ENCODE measurements at regions not wholly inside any gene's neighbourhood (a gene's known extent, or its start where the extent isn't known, plus 50 kb on each side); places are given as distances from the start of the nearest gene placed in this dataset.

GRCh38 chr19:28642787-28643683, 569.9 kb downstream of the UQCRFS1 start:
- POLR2A ChIA-PET, result interaction anchor here (0.6 kb wide), 1 partner anchor 62 kb away, joined by 3 read pairs; no protein-coding TSS in a partner anchor
- CTCF ChIA-PET, result interaction anchor here (0.8 to 1.8 kb wide), 4 partner anchors 9 to 67 kb away, joined by 3 to 8 read pairs (median 4); no protein-coding TSS in a partner anchor
- Histone ChIP-seq H3K27me3 (ENCODE audit: control insufficient read depth, insufficient read depth, low read length) (no peaks in the 10 kb centered on the region), H3K36me3 (ENCODE audit: control insufficient read depth, insufficient read depth, low read length) (no peaks in the 10 kb centered on the region), H3K4me3 (ENCODE audit: low read depth, low read length) (no peak overlapping the region)
- no peak for DNase-seq (ENCODE audit: low read depth)
- TF ChIP-seq CTCF (IDR thresholded peaks at IDR 0.05; ENCODE audit: insufficient read depth, low read depth, low read length), result no peak

GRCh38 chr19:28641395-28641794, 571.6 kb downstream of the UQCRFS1 start:
- no peaks in the 10 kb centered on the region for H3K36me3 ChIP-seq (ENCODE audit: control insufficient read depth, insufficient read depth, low read length)
- no peaks in the 10 kb centered on the region for H3K27me3 ChIP-seq (ENCODE audit: control insufficient read depth, insufficient read depth, low read length)
- H3K4me3 ChIP-seq (ENCODE audit: low read depth, low read length), result no peak overlapping the region
- CTCF ChIA-PET, result interaction anchor here (1.2 kb wide), 1 partner anchor 51 kb away, joined by 3 read pairs; no protein-coding TSS in a partner anchor
- POLR2A ChIA-PET, result no interaction called here
- no peak for TF ChIP-seq CTCF (IDR thresholded peaks at IDR 0.05; ENCODE audit: insufficient read depth, low read depth, low read length)
- no peak for DNase-seq (ENCODE audit: low read depth)

GRCh38 chr19:28640506-28640905, 572.4 kb downstream of the UQCRFS1 start:
- Histone ChIP-seq H3K4me3 (ENCODE audit: low read depth, low read length) (no peak overlapping the region), H3K27me3 (ENCODE audit: control insufficient read depth, insufficient read depth, low read length) (no peaks in the 10 kb centered on the region), H3K36me3 (ENCODE audit: control insufficient read depth, insufficient read depth, low read length) (no peaks in the 10 kb centered on the region)
- ChIA-PET CTCF (interaction anchor here (1.0 to 1.2 kb wide), 2 partner anchors 13 to 51 kb away, joined by 3 read pairs; no protein-coding TSS in a partner anchor), POLR2A (no interaction called here)
- DNase-seq (ENCODE audit: low read depth), result no peak
- TF ChIP-seq CTCF (IDR thresholded peaks at IDR 0.05; ENCODE audit: insufficient read depth, low read depth, low read length), result no peak

- H3K27me3 ChIP-seq (ENCODE audit: control insufficient read depth, insufficient read depth, low read length), result no peaks in the 10 kb centered on the region
- ChIA-PET POLR2A (no interaction called here), CTCF (no interaction called here)
- no peaks in the 10 kb centered on the region for H3K36me3 ChIP-seq (ENCODE audit: control insufficient read depth, insufficient read depth, low read length)
- no peak overlapping the region for H3K4me3 ChIP-seq (ENCODE audit: low read depth, low read length)
- DNase-seq (ENCODE audit: low read depth), result no peak
- no peak for TF ChIP-seq CTCF (IDR thresholded peaks at IDR 0.05; ENCODE audit: insufficient read depth, low read depth, low read length)
Observed at GRCh38 chr19:28638445-28638844, 574.5 kb downstream of the UQCRFS1 start.

GRCh38 chr19:28636706-28637105, 576.2 kb downstream of the UQCRFS1 start:
- CTCF ChIA-PET, result interaction anchor here (0.6 to 1.1 kb wide), 2 partner anchors 21 to 1051 kb away, joined by 3 read pairs; no protein-coding TSS in a partner anchor
- no peak for TF ChIP-seq CTCF (IDR thresholded peaks at IDR 0.05; ENCODE audit: insufficient read depth, low read depth, low read length)

More at GRCh38 chr19:28636706-28637105, 576.2 kb downstream of the UQCRFS1 start:
- no peaks in the 10 kb centered on the region for H3K27me3 ChIP-seq (ENCODE audit: control insufficient read depth, insufficient read depth, low read length)
- H3K36me3 ChIP-seq (ENCODE audit: control insufficient read depth, insufficient read depth, low read length), result no peaks in the 10 kb centered on the region
- POLR2A ChIA-PET, result no interaction called here
- no peak overlapping the region for H3K4me3 ChIP-seq (ENCODE audit: low read depth, low read length)
- no peak for DNase-seq (ENCODE audit: low read depth)

Measured in BJ (cell line).